ENCODE measurements at regions not wholly inside any gene's neighbourhood (a gene's known extent, or its start where the extent isn't known, plus 50 kb on each side); places are given as distances from the start of the nearest gene placed in this dataset.

DNA sequence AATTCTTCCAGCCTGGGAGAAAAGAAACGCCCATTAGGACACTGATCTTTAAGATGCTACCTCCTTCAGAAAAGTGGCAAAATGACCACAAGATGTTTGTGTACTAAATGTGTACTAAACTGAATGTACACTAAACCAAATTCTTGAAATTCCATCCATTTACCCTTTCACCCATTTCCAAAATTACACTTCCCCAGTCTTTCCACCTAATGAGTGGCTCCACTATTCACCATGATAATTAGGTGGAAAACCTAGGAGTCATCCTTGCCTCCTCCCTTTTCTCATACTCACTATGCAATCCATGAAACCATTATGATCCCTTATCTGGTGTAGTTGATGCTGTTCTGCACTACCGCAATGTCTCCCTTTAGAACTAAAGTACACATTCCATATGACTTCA is 452.1 kb upstream of the THBS1 start:
- TF ChIP-seq, protein P1, sequence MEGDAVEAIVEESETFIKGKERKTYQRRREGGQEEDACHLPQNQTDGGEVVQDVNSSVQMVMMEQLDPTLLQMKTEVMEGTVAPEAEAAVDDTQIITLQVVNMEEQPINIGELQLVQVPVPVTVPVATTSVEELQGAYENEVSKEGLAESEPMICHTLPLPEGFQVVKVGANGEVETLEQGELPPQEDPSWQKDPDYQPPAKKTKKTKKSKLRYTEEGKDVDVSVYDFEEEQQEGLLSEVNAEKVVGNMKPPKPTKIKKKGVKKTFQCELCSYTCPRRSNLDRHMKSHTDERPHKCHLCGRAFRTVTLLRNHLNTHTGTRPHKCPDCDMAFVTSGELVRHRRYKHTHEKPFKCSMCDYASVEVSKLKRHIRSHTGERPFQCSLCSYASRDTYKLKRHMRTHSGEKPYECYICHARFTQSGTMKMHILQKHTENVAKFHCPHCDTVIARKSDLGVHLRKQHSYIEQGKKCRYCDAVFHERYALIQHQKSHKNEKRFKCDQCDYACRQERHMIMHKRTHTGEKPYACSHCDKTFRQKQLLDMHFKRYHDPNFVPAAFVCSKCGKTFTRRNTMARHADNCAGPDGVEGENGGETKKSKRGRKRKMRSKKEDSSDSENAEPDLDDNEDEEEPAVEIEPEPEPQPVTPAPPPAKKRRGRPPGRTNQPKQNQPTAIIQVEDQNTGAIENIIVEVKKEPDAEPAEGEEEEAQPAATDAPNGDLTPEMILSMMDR (IDR thresholded peaks at IDR 0.05; ENCODE audit: low read depth, low read length), result no peak
- TF ChIP-seq EZH2phosphoT487 (IDR thresholded peaks at IDR 0.05; ENCODE audit: low read depth), result no peak

Data from OCI-LY3 (cell line).